A673 (cell line): ENCODE measurements at regions not wholly inside any gene's neighbourhood (a gene's known extent, or its start where the extent isn't known, plus 50 kb on each side); places are given as distances from the start of the nearest gene placed in this dataset.

Experiments
- EZH2 ChIP-seq: fragments of 200-600 bp; sonication (generic); IDR thresholded peaks from 2 replicates; pipeline ENCODE4 v1.6.1; 2017; ENCODE audit warnings: borderline replicate concordance, low read depth, mild to moderate bottlenecking, mixed read lengths, antibody characterized with exemption, low read length; ENCODE audit not compliant: poor library complexity, severe bottlenecking
- TF ChIP-seq, protein P1 (sequence below): fragments of 300-800, 200-600 bp; sonication (generic); conservative IDR thresholded peaks from 2 replicates; pipeline ENCODE4 v1.5.1; 2017; ENCODE audit warnings: low read depth, mild to moderate bottlenecking, antibody characterized with exemption, low read length, moderate library complexity, mixed read lengths

DNA sequence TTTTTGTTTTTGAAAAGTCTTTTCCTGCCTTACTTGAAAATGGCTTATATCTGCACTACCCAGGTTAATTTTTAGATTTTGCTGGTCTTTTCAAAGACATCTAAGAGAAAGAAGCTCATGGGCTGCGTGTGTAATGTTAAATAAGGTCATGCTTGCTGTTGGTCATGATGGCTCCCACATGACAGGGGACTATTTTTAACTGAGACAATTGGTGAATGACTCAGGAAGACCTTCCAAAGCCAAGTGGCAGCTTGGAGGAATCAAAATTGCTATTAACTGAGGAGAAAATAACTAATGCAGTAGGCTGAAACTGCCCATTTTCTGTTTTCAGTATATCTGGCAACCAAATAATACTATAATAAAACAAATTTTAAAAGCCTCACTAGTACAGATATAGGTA is 117.1 kb upstream of the SPAG17 start:
- TF ChIP-seq, protein P1, sequence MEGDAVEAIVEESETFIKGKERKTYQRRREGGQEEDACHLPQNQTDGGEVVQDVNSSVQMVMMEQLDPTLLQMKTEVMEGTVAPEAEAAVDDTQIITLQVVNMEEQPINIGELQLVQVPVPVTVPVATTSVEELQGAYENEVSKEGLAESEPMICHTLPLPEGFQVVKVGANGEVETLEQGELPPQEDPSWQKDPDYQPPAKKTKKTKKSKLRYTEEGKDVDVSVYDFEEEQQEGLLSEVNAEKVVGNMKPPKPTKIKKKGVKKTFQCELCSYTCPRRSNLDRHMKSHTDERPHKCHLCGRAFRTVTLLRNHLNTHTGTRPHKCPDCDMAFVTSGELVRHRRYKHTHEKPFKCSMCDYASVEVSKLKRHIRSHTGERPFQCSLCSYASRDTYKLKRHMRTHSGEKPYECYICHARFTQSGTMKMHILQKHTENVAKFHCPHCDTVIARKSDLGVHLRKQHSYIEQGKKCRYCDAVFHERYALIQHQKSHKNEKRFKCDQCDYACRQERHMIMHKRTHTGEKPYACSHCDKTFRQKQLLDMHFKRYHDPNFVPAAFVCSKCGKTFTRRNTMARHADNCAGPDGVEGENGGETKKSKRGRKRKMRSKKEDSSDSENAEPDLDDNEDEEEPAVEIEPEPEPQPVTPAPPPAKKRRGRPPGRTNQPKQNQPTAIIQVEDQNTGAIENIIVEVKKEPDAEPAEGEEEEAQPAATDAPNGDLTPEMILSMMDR: no peak
- TF ChIP-seq EZH2: no peak
